H9 (cell line): ENCODE measurements at regions not wholly inside any gene's neighbourhood (a gene's known extent, or its start where the extent isn't known, plus 50 kb on each side); places are given as distances from the start of the nearest gene placed in this dataset.

ENCODE experiments used
- DNase-seq: peaks from one replicate; pipeline ENCODE4 v3.0.0-alpha.2; 2017
- H2AFZ ChIP-seq: one replicate; pipeline ENCODE4 v1.6.1; 2013; ENCODE audit warnings: mild to moderate bottlenecking, low read length, control low read depth, moderate library complexity
- H2AK5ac ChIP-seq: 2 replicates; pipeline ENCODE4 v1.6.1; 2013; ENCODE audit warnings: low read length, control low read depth, mixed read lengths; ENCODE audit not compliant: insufficient read length
- H2BK120ac ChIP-seq: one replicate; pipeline ENCODE4 v1.6.1; 2013; ENCODE audit warnings: low read depth, mild to moderate bottlenecking, low read length, control low read depth, inconsistent platforms; ENCODE audit not compliant: poor library complexity, severe bottlenecking
- H2BK12ac ChIP-seq: 2 replicates; pipeline ENCODE4 v1.6.1; 2013; ENCODE audit warnings: low read length, control low read depth, mixed read lengths, low read depth; ENCODE audit not compliant: insufficient read length
- H2BK15ac ChIP-seq: 2 replicates; pipeline ENCODE4 v1.6.1; 2013; ENCODE audit warnings: low read depth, low read length, control low read depth
- H2BK20ac ChIP-seq: one replicate; pipeline ENCODE4 v1.6.1; 2013; ENCODE audit warnings: low read depth, mild to moderate bottlenecking, low read length, control low read depth, inconsistent platforms; ENCODE audit not compliant: poor library complexity, severe bottlenecking
- H2BK5ac ChIP-seq: 2 replicates; pipeline ENCODE4 v1.6.1; 2013; ENCODE audit warnings: low read length, control low read depth, mixed read lengths; ENCODE audit not compliant: insufficient read length
- H3K14ac ChIP-seq: 2 replicates; pipeline ENCODE4 v1.6.1; 2013; ENCODE audit warnings: low read length, control low read depth; ENCODE audit not compliant: insufficient read depth
- H3K18ac ChIP-seq: 2 replicates; pipeline ENCODE4 v1.6.1; 2013; ENCODE audit warnings: low read depth, mild to moderate bottlenecking, mixed read lengths, low read length, control low read depth; ENCODE audit not compliant: insufficient read length
- H3K23ac ChIP-seq: 2 replicates; pipeline ENCODE4 v1.6.1; 2013; ENCODE audit warnings: low read length, control low read depth, mixed read lengths, low read depth; ENCODE audit not compliant: insufficient read length
- H3K23me2 ChIP-seq: 2 replicates; pipeline ENCODE4 v1.6.1; 2013; ENCODE audit warnings: low read depth, mild to moderate bottlenecking, mixed read lengths, low read length, control low read depth; ENCODE audit not compliant: insufficient read length, poor library complexity, severe bottlenecking
- H3K27ac ChIP-seq: 2 replicates; pipeline ENCODE4 v1.5.1; 2013; ENCODE audit warnings: low read length, control low read depth, mixed read lengths, low read depth; ENCODE audit not compliant: insufficient read length
- H3K27me3 ChIP-seq: 2 replicates; pipeline ENCODE4 v1.6.1; 2013; ENCODE audit warnings: low read length, control low read depth, inconsistent platforms; ENCODE audit not compliant: insufficient read depth
- H3K4ac ChIP-seq: 2 replicates; pipeline ENCODE4 v1.6.1; 2013; ENCODE audit warnings: low read depth, mild to moderate bottlenecking, control low read depth, inconsistent platforms, low read length, moderate library complexity
- H3K4me1 ChIP-seq: 2 replicates; pipeline ENCODE4 v1.6.1; 2013; ENCODE audit warnings: low read length, control low read depth, inconsistent platforms; ENCODE audit not compliant: insufficient read depth
- H3K4me2 ChIP-seq: 2 replicates; pipeline ENCODE4 v1.6.1; 2013; ENCODE audit warnings: low read length, control low read depth, mixed read lengths; ENCODE audit not compliant: insufficient read length, insufficient read depth
- H3K56ac ChIP-seq: 2 replicates; pipeline ENCODE4 v1.6.1; 2013; ENCODE audit warnings: low read depth, mild to moderate bottlenecking, mixed read lengths, low read length, control low read depth; ENCODE audit not compliant: insufficient read length
- H3K79me1 ChIP-seq: 2 replicates; pipeline ENCODE4 v1.6.1; 2013; ENCODE audit warnings: low read depth, mild to moderate bottlenecking, moderate library complexity, low read length, control low read depth, inconsistent platforms; ENCODE audit not compliant: insufficient read depth, poor library complexity, severe bottlenecking
- H3K79me2 ChIP-seq: 2 replicates; pipeline ENCODE4 v1.6.1; 2013; ENCODE audit warnings: low read length, control low read depth, inconsistent platforms; ENCODE audit not compliant: insufficient read depth
- H3K9ac ChIP-seq: 2 replicates; pipeline ENCODE4 v1.6.1; 2013; ENCODE audit warnings: low read length, control low read depth, mixed read lengths; ENCODE audit not compliant: insufficient read length; ENCODE audit errors: extremely low read depth
- H3K9me3 ChIP-seq: one replicate; pipeline ENCODE4 v1.6.1; 2013; ENCODE audit warnings: low read depth, low read length, inconsistent platforms; ENCODE audit not compliant: control insufficient read depth
- H3T11ph ChIP-seq: one replicate; pipeline ENCODE4 v1.6.1; 2013; ENCODE audit warnings: mild to moderate bottlenecking, low read length, control low read depth, inconsistent platforms
- H4K20me1 ChIP-seq: one replicate; pipeline ENCODE4 v1.6.1; 2013; ENCODE audit not compliant: control insufficient read depth, insufficient read length, insufficient read depth
- H4K5ac ChIP-seq: 2 replicates; pipeline ENCODE4 v1.6.1; 2013; ENCODE audit warnings: low read depth, mild to moderate bottlenecking, mixed read lengths, low read length, control low read depth; ENCODE audit not compliant: insufficient read length
- H4K8ac ChIP-seq: replicated peaks from 2 replicates; pipeline ENCODE4 v1.6.1; 2013; ENCODE audit warnings: low read length, control low read depth, mixed read lengths, low read depth; ENCODE audit not compliant: insufficient read length
- H4K91ac ChIP-seq: 2 replicates; pipeline ENCODE4 v1.6.1; 2013; ENCODE audit warnings: low read depth, mild to moderate bottlenecking, moderate library complexity, mixed read lengths, low read length, control low read depth; ENCODE audit not compliant: insufficient read length
- H3K27ac Mint-ChIP-seq, 3 experiments: 2 replicates in 2 of 3; 3 replicates in 1 of 3; pipeline ENCODE4 v1.8.0; 2020 to 2021; ENCODE audit warnings: mixed read lengths in 3 of 3, mild to moderate bottlenecking in 1 of 3, moderate library complexity in 1 of 3
- H3K27me3 Mint-ChIP-seq: 2 replicates; pipeline ENCODE4 v1.8.0; 2021; ENCODE audit warnings: low read depth, mild to moderate bottlenecking, moderate library complexity, mixed read lengths
- H3K36me3 Mint-ChIP-seq, 3 experiments: 2 replicates in 2 of 3; 3 replicates in 1 of 3; pipeline ENCODE4 v1.8.0; 2020 to 2021; ENCODE audit warnings: low read depth in 3 of 3, mixed read lengths in 3 of 3; ENCODE audit not compliant: insufficient read depth in 1 of 3
- H3K4me1 Mint-ChIP-seq, 2 experiments: 2 replicates each; pipeline ENCODE4 v1.8.0; 2020; ENCODE audit warnings: mixed read lengths in 2 of 2
- H3K4me3 Mint-ChIP-seq, 2 experiments: 2 replicates in 1 of 2; 3 replicates in 1 of 2; pipeline ENCODE4 v1.8.0; 2020 to 2021; ENCODE audit warnings: mild to moderate bottlenecking in 2 of 2, mixed read lengths in 2 of 2, moderate library complexity in 1 of 2
- H3K9me3 Mint-ChIP-seq, 2 experiments: 2 replicates in 1 of 2; 3 replicates in 1 of 2; pipeline ENCODE4 v1.8.0; 2020; ENCODE audit warnings: mild to moderate bottlenecking in 2 of 2, mixed read lengths in 2 of 2, moderate library complexity in 1 of 2
- CTCF ChIP-seq: fragments of 200-600 bp; sonication (generic); conservative IDR thresholded peaks from 3 replicates; pipeline ENCODE4 v1.8.0; 2021; ENCODE audit warnings: antibody characterized with exemption, mild to moderate bottlenecking
- WGBS: extraction: QIAGEN DNeasy Blood & Tissue Kit; methylation state at CpG from one replicate; pipeline ENCODE4 v1.1.7; 2013; ENCODE audit warnings: missing lambda C conversion rate, low lambda C conversion rate, mixed read lengths; ENCODE audit not compliant: insufficient read length; ENCODE audit errors: extremely low coverage; 5-methylcytosine and 5-hydroxymethylcytosine counted together

GRCh38 chr7:51792796-51793195, 476.2 kb upstream of the COBL start:
- no peak for DNase-seq
- Mint-ChIP-seq H3K4me3 (no peak overlapping the region), H3K4me1 (peaks cover 6 to 12% of the 10 kb centered on the region in 2 experiments), H3K27ac (no peak overlapping the region), H3K9me3 (peaks cover 0 to 9% of the 10 kb centered on the region in 2 experiments; a peak in 3 of 5 replicates), H3K36me3 (peaks cover 0 to 7% (median 4%) of the 10 kb centered on the region in 3 experiments; a peak in 2 of 7 replicates), H3K27me3 (no peaks in the 10 kb centered on the region)
- Histone ChIP-seq H3K23me2 (no peaks in the 10 kb centered on the region), H3K9ac (no peak overlapping the region), H3K79me1 (no peaks in the 10 kb centered on the region), H3K27me3 (no peaks in the 10 kb centered on the region), H4K5ac (no peak overlapping the region), H2AK5ac (no peak overlapping the region), H3K14ac (no peak overlapping the region), H3K23ac (no peak overlapping the region), H2BK120ac (no peak overlapping the region), H2AFZ (no peak overlapping the region), H2BK20ac (no peak overlapping the region), H3K18ac (no peak overlapping the region), H3K4me1 (no peaks in the 10 kb centered on the region), H4K91ac (no peak overlapping the region), H3T11ph (no peak overlapping the region), H2BK5ac (no peak overlapping the region), H3K9me3 (no peaks in the 10 kb centered on the region), H3K27ac (no peak overlapping the region), H3K4me2 (no peak overlapping the region), H3K4ac (no peak overlapping the region), H4K8ac (no peak overlapping the region), H3K56ac (no peak overlapping the region), H3K79me2 (no peaks in the 10 kb centered on the region), H4K20me1 (no peaks in the 10 kb centered on the region), H2BK12ac (no peak overlapping the region), H2BK15ac (no peak overlapping the region)
- no CpG with 5 or more reads among the region's 1 CpG for WGBS
- TF ChIP-seq CTCF, result no peak
